CD14-positive monocyte (primary cell): ENCODE measurements at regions not wholly inside any gene's neighbourhood (a gene's known extent, or its start where the extent isn't known, plus 50 kb on each side); places are given as distances from the start of the nearest gene placed in this dataset.

Experiments used
- DNase-seq, 3 donors: peaks; one replicate each; pipeline ENCODE4 v3.0.0-alpha.2; 2011 to 2022
- H2AFZ ChIP-seq: 2 replicates; pipeline ENCODE4 v1.6.0; 2012; ENCODE audit warnings: mild to moderate bottlenecking, low read depth, low read length, inconsistent platforms; ENCODE audit not compliant: insufficient read depth, poor library complexity, severe bottlenecking
- H3K27ac ChIP-seq, 2 donors: 1 replicate in 1 of 2; 2 replicates in 1 of 2; pipeline ENCODE4 v1.5.1; 2012 to 2013; ENCODE audit warnings: low read length in 2 of 2, control low read depth in 1 of 2, inconsistent platforms in 1 of 2, low read depth in 1 of 2, mild to moderate bottlenecking in 1 of 2
- H3K27me3 ChIP-seq, 2 donors: one replicate each; pipeline versions ENCODE4 v1.6.0 to v1.6.1; 2011 to 2013; ENCODE audit warnings: low read length in 2 of 2; ENCODE audit not compliant: control insufficient read depth in 2 of 2, insufficient read depth in 2 of 2
- H3K36me3 ChIP-seq, 2 donors: replicated peaks in 1 of 2; 1 replicate in 1 of 2; 2 replicates in 1 of 2; pipeline versions ENCODE4 v1.5.1 to v1.6.1; 2012 to 2013; ENCODE audit warnings: low read length in 2 of 2, control low read depth in 1 of 2, inconsistent platforms in 1 of 2, mild to moderate bottlenecking in 1 of 2; ENCODE audit not compliant: insufficient read depth in 2 of 2, control insufficient read depth in 1 of 2
- H3K4me1 ChIP-seq, 2 donors: 1 replicate in 1 of 2; 2 replicates in 1 of 2; pipeline versions ENCODE4 v1.5.1 to v1.6.1; 2012 to 2013; ENCODE audit warnings: low read length in 2 of 2, control low read depth in 1 of 2, inconsistent platforms in 1 of 2, mild to moderate bottlenecking in 1 of 2, moderate library complexity in 1 of 2; ENCODE audit not compliant: insufficient read depth in 2 of 2, control insufficient read depth in 1 of 2
- H3K4me2 ChIP-seq: replicated peaks from 2 replicates; pipeline ENCODE3; 2012; ENCODE audit warnings: low read length, moderate library complexity, mild to moderate bottlenecking; ENCODE audit not compliant: poor library complexity, severe bottlenecking; ENCODE audit errors: extremely low read depth
- H3K4me3 ChIP-seq, 3 experiments: fragments of 200-600 bp in 1 of 3; sonication (generic) in 1 of 3; replicated peaks in 1 of 3; 1 replicate in 2 of 3; 2 replicates in 1 of 3; pipeline ENCODE4 v1.5.1; 2011 to 2013; ENCODE audit warnings: low read length in 3 of 3, mild to moderate bottlenecking in 3 of 3, control low read depth in 2 of 3, low read depth in 2 of 3, inconsistent platforms in 1 of 3, moderate library complexity in 1 of 3
- H3K79me2 ChIP-seq: 2 replicates; pipeline ENCODE4 v1.6.0; 2012; ENCODE audit warnings: mild to moderate bottlenecking, control low read depth, inconsistent platforms, low read length, moderate library complexity; ENCODE audit not compliant: insufficient read depth
- H3K9ac ChIP-seq: 2 replicates; pipeline ENCODE4 v1.6.0; 2017; ENCODE audit warnings: low read length, mild to moderate bottlenecking; ENCODE audit not compliant: insufficient read depth, poor library complexity, severe bottlenecking
- H3K9me3 ChIP-seq, 2 donors: replicated peaks in 1 of 2; 1 replicate in 1 of 2; 2 replicates in 1 of 2; pipeline versions ENCODE4 v1.5.1 to v1.6.1; 2012 to 2013; ENCODE audit warnings: low read length in 2 of 2, control low read depth in 1 of 2; ENCODE audit not compliant: control insufficient read depth in 1 of 2, insufficient read depth in 1 of 2
- H4K20me1 ChIP-seq: 2 replicates; pipeline ENCODE4 v1.6.0; 2012; ENCODE audit warnings: mild to moderate bottlenecking, low read length, control low read depth, moderate library complexity; ENCODE audit not compliant: insufficient read depth
- H3K27ac Mint-ChIP-seq, 7 donors: one replicate each; pipeline ENCODE4 v1.8.0; 2020; ENCODE audit warnings: mild to moderate bottlenecking in 7 of 7, mixed read lengths in 7 of 7, moderate library complexity in 6 of 7, inconsistent platforms in 2 of 7
- H3K27me3 Mint-ChIP-seq, 3 donors: one replicate each; pipeline ENCODE4 v1.8.0; 2021 to 2022; ENCODE audit warnings: low read depth in 3 of 3, mild to moderate bottlenecking in 3 of 3, mixed read lengths in 3 of 3, moderate library complexity in 3 of 3, inconsistent platforms in 1 of 3
- H3K36me3 Mint-ChIP-seq, 2 donors: one replicate each; pipeline ENCODE4 v1.8.0; 2020; ENCODE audit warnings: mixed read lengths in 2 of 2, inconsistent platforms in 1 of 2, mild to moderate bottlenecking in 1 of 2
- H3K4me1 Mint-ChIP-seq: one replicate; pipeline ENCODE4 v1.8.0; 2020; ENCODE audit warnings: mild to moderate bottlenecking, mixed read lengths
- H3K4me3 Mint-ChIP-seq, 2 donors: one replicate each; pipeline ENCODE4 v1.8.0; 2020; ENCODE audit warnings: mild to moderate bottlenecking in 2 of 2, mixed read lengths in 2 of 2, moderate library complexity in 1 of 2
- H3K9me3 Mint-ChIP-seq, 7 donors: one replicate each; pipeline ENCODE4 v1.8.0; 2020 to 2022; ENCODE audit warnings: mixed read lengths in 7 of 7, mild to moderate bottlenecking in 6 of 7, moderate library complexity in 6 of 7, inconsistent platforms in 2 of 7
- CTCF ChIP-seq: fragments of 200-600 bp; IDR thresholded peaks from one replicate; pipeline ENCODE4 v1.8.0; 2022; ENCODE audit warnings: antibody characterized with exemption, mild to moderate bottlenecking
- WGBS: methylation state at CpG from one replicate; pipeline ENCODE4 v1.1.5; 2013; ENCODE audit warnings: missing lambda C conversion rate; ENCODE audit not compliant: insufficient coverage; 5-methylcytosine and 5-hydroxymethylcytosine counted together
- intact Hi-C, 2 donors: fragments of 100-400 bp; cut with micrococcal nuclease; formaldehyde crosslinking; loops; one replicate each; pipeline versions ENCODE4 v1.15.0 to v1.15.1; 2023

GRCh38 chr5:20619591-20619990 lies 631.6 kb upstream of the CDH18 start:
- H3K9me3 ChIP-seq: peaks cover 0 to 6% of the 10 kb centered on the region in 2 donors
- no peaks in the 10 kb centered on the region for H4K20me1 ChIP-seq
- H3K4me3 Mint-ChIP-seq: no peak overlapping the region
- no peak overlapping the region for H3K9ac ChIP-seq
- peaks cover 0 to 11% (median 5%) of the 10 kb centered on the region in 7 donors for H3K9me3 Mint-ChIP-seq
- intact Hi-C loops: no loop called here
- no peak for DNase-seq
- H3K4me3 ChIP-seq: no peak overlapping the region
- H3K27me3 Mint-ChIP-seq: no peaks in the 10 kb centered on the region
- no peaks in the 10 kb centered on the region for H3K36me3 ChIP-seq
- TF ChIP-seq CTCF: no peak
- no peaks in the 10 kb centered on the region for H3K27me3 ChIP-seq
- no peak overlapping the region for H2AFZ ChIP-seq
- no peaks in the 10 kb centered on the region for H3K4me1 ChIP-seq
- no peaks in the 10 kb centered on the region for H3K4me1 Mint-ChIP-seq
- no peak overlapping the region for H3K4me2 ChIP-seq
- H3K27ac Mint-ChIP-seq: no peak overlapping the region
- H3K27ac ChIP-seq: no peak overlapping the region
- no peaks in the 10 kb centered on the region for H3K79me2 ChIP-seq
- no peaks in the 10 kb centered on the region for H3K36me3 Mint-ChIP-seq
- WGBS: no CpG with 5 or more reads among the region's 3 CpGs

- H3K36me3 Mint-ChIP-seq: no peaks in the 10 kb centered on the region
- Histone ChIP-seq H3K4me3 (no peak overlapping the region), H3K27ac (no peak overlapping the region), H4K20me1 (no peaks in the 10 kb centered on the region), H3K27me3 (no peaks in the 10 kb centered on the region), H3K9me3 (peaks cover 6 to 8% of the 10 kb centered on the region in 2 donors), H3K36me3 (no peaks in the 10 kb centered on the region), H3K4me1 (no peaks in the 10 kb centered on the region), H2AFZ (no peak overlapping the region), H3K9ac (no peak overlapping the region), H3K79me2 (no peaks in the 10 kb centered on the region), H3K4me2 (no peak overlapping the region)
- TF ChIP-seq CTCF: no peak
- H3K4me3 Mint-ChIP-seq: no peak overlapping the region
- no peaks in the 10 kb centered on the region for H3K27me3 Mint-ChIP-seq
- intact Hi-C loops: no loop called here
- WGBS: no CpG with 5 or more reads among the region's 1 CpG
- H3K9me3 Mint-ChIP-seq: peaks cover 2 to 13% (median 7%) of the 10 kb centered on the region in 7 donors
- DNase-seq: no peak
- H3K27ac Mint-ChIP-seq: no peak overlapping the region
- H3K4me1 Mint-ChIP-seq: no peaks in the 10 kb centered on the region
These were observed 630.3 kb upstream of the CDH18 start for GRCh38 chr5:20618340-20618739.
